HepG2 (cell line): ENCODE measurements at regions not wholly inside any gene's neighbourhood (a gene's known extent, or its start where the extent isn't known, plus 50 kb on each side); places are given as distances from the start of the nearest gene placed in this dataset.

Experiments
- BRF2 ChIP-seq: sonication (generic); formaldehyde crosslinking; IDR thresholded peaks from 2 replicates; pipeline ENCODE4 v1.8.1; 2022; ENCODE audit warnings: mild to moderate bottlenecking, missing genetic modification reagents
- CBX1 ChIP-seq: IDR thresholded peaks from one replicate; pipeline ENCODE4 v1.6.1; 2016; ENCODE audit warnings: antibody characterized with exemption, low read depth
- DRAP1 ChIP-seq: IDR thresholded peaks from 2 replicates; pipeline ENCODE4 v1.6.1; 2016; ENCODE audit warnings: missing genetic modification reagents, missing compliant biosample characterization
- ELK4 ChIP-seq: sonication (generic); formaldehyde crosslinking; IDR thresholded peaks from 2 replicates; pipeline ENCODE4 v1.9.0; 2021; ENCODE audit warnings: missing genetic modification reagents, borderline replicate concordance
- GMEB1 ChIP-seq: sonication (generic); formaldehyde crosslinking; IDR thresholded peaks from 2 replicates; pipeline ENCODE4 v1.5.1; 2020; ENCODE audit warnings: missing genetic modification reagents, mild to moderate bottlenecking, borderline replicate concordance
- KDM1A ChIP-seq: IDR thresholded peaks from 2 replicates; pipeline ENCODE4 v1.6.1; 2016; ENCODE audit warnings: missing compliant biosample characterization
- KDM2A ChIP-seq: sonication (generic); formaldehyde crosslinking; IDR thresholded peaks from 2 replicates; pipeline ENCODE4 v1.4.0; 2020; ENCODE audit warnings: low read depth, missing genetic modification reagents, borderline replicate concordance
- MLLT10 ChIP-seq: sonication (generic); formaldehyde crosslinking; IDR thresholded peaks from 2 replicates; pipeline ENCODE4 v1.4.0; 2020; ENCODE audit warnings: missing genetic modification reagents
- MXD3 ChIP-seq: IDR thresholded peaks from 2 replicates; pipeline ENCODE4 v1.6.1; 2016; ENCODE audit warnings: mild to moderate bottlenecking, missing biosample characterization, missing genetic modification reagents
- NFYB ChIP-seq: sonication (generic); formaldehyde crosslinking; IDR thresholded peaks from 2 replicates; pipeline ENCODE4 v1.4.0; 2020; ENCODE audit warnings: missing genetic modification reagents
- NKX3-1 ChIP-seq: sonication (generic); formaldehyde crosslinking; IDR thresholded peaks from 2 replicates; pipeline ENCODE4 v1.5.0; 2020; ENCODE audit warnings: missing genetic modification reagents
- POLR2AphosphoS2 ChIP-seq: IDR thresholded peaks from 2 replicates; pipeline ENCODE4 v1.6.1; 2011; ENCODE audit warnings: low read depth, low read length, improper control_type of control experiment
- THRA ChIP-seq: sonication (generic); formaldehyde crosslinking; IDR thresholded peaks from 2 replicates; pipeline ENCODE4 v1.4.0; 2020; ENCODE audit warnings: missing genetic modification reagents, borderline replicate concordance
- ZBTB34 ChIP-seq: sonication (generic); formaldehyde crosslinking; IDR thresholded peaks from 2 replicates; pipeline ENCODE4 v1.8.0; 2022; ENCODE audit warnings: mild to moderate bottlenecking, missing genetic modification reagents
- ZFP91 ChIP-seq: sonication (generic); formaldehyde crosslinking; IDR thresholded peaks from 2 replicates; pipeline ENCODE4 v1.9.0; 2022; ENCODE audit warnings: missing genetic modification reagents, mild to moderate bottlenecking, borderline replicate concordance
- ZGPAT ChIP-seq: IDR thresholded peaks from 2 replicates; pipeline ENCODE4 v1.6.1; 2016; ENCODE audit warnings: mild to moderate bottlenecking
- ZNF292 ChIP-seq: sonication (generic); formaldehyde crosslinking; IDR thresholded peaks from 2 replicates; pipeline ENCODE4 v1.8.1; 2022; ENCODE audit warnings: mild to moderate bottlenecking, low read depth, missing genetic modification reagents, borderline replicate concordance

- TF ChIP-seq ELK4 (CRISPR knock-in tag) (no peak), GMEB1 (CRISPR knock-in tag) (peak; percentile 59; the same call in 1 of the 2 replicates), MXD3 (CRISPR knock-in tag) (no peak; the same call in 1 of the 2 replicates), DRAP1 (no peak; the same call in 1 of the 2 replicates), CBX1 (no peak), ZGPAT (peak; percentile 13; the same call in 1 of the 2 replicates), ZBTB34 (CRISPR knock-in tag) (0 out of 2 replicates have a peak, but pooled peaks have one; percentile 5), MLLT10 (no peak), THRA (CRISPR knock-in tag) (peak; percentile 72; the same call in 1 of the 2 replicates), ZFP91 (CRISPR knock-in tag) (peak; percentile 91), ZNF292 (CRISPR knock-in tag) (peak; percentile 83), NKX3-1 (CRISPR knock-in tag) (no peak), NFYB (CRISPR knock-in tag) (no peak), BRF2 (CRISPR knock-in tag) (no peak), KDM1A (CRISPR knock-in tag) (peak; percentile 85; the same call in 1 of the 2 replicates), KDM2A (CRISPR knock-in tag) (peak; percentile 25; the same call in 1 of the 2 replicates), POLR2AphosphoS2 (no peak)
Measured at GRCh38 chr20:50369225-50370035, 140.8 kb upstream of the PTPN1 start (continued).
